GM23248 (cell line): ENCODE measurements at regions not wholly inside any gene's neighbourhood (a gene's known extent, or its start where the extent isn't known, plus 50 kb on each side); places are given as distances from the start of the nearest gene placed in this dataset.

Experiments used
- EZH2 ChIP-seq: fragments of 200-600 bp; sonication (generic); IDR thresholded peaks from 2 replicates; pipeline ENCODE4 v1.6.1; 2018; ENCODE audit warnings: antibody characterized with exemption, mild to moderate bottlenecking; ENCODE audit not compliant: insufficient read depth, poor library complexity, severe bottlenecking
- EZH2phosphoT487 ChIP-seq: fragments of 200-600 bp; sonication (generic); IDR thresholded peaks from 2 replicates; pipeline ENCODE4 v1.6.1; 2018; ENCODE audit warnings: antibody characterized with exemption, moderate library complexity, mild to moderate bottlenecking, low read depth; ENCODE audit not compliant: insufficient read depth

- TF ChIP-seq EZH2phosphoT487, result no peak
- no peak for TF ChIP-seq EZH2
Observed at GRCh38 chr19:20478936-20479335, 86.6 kb downstream of the ZNF737 start.
